A549 (cell line): ENCODE measurements at regions not wholly inside any gene's neighbourhood (a gene's known extent, or its start where the extent isn't known, plus 50 kb on each side); places are given as distances from the start of the nearest gene placed in this dataset.

ENCODE experiments used
- ATAC-seq, 2 experiments: fragments of 200-7000 bp in 1 of 2; fragments of >200 bp in 1 of 2; cut with Nextera tagmentation in 1 of 2; cut with Tn5 transposase in 1 of 2; 3 replicates each; pipeline versions ENCODE4 v1.8.0 to v1.9.1; 2018 to 2020; ENCODE audit warnings: mild to moderate bottlenecking in 1 of 2, moderate library complexity in 1 of 2
- CTCF ChIA-PET: fragments of 300-600 bp; sonication (Branson Sonifier 250); formaldehyde crosslinking; extraction: SDS; loops from one replicate; lab custom pipeline; 2021; ENCODE audit warnings: antibody characterized with exemption, inconsistent platforms; lab: Yijun Ruan, JAX
- POLR2A ChIA-PET: fragments of 350-600 bp; formaldehyde crosslinking; extraction: SDS; loops from one replicate; lab custom pipeline; 2021; ENCODE audit warnings: antibody characterized with exemption, inconsistent platforms; lab: Yijun Ruan, JAX
- DNase-seq, 2 experiments: peaks; one replicate each; pipeline versions ENCODE4 v3.0.0 to v3.0.0-alpha.2; 2011 to 2016; ENCODE audit warnings: low read depth in 1 of 2, low spot score in 1 of 2
- FAIRE-seq: peaks from 2 replicates; lab custom pipeline; 2011; peaks lifted over from hg19 to GRCh38; lab: Jason Lieb, UNC
- H3K27ac ChIP-seq, 2 experiments: fragments of >200 bp; sonication (Bioruptor Twin); formaldehyde crosslinking; 3 replicates each; pipeline ENCODE4 v1.5.1; 2016 to 2017
- H3K4me1 ChIP-seq: fragments of >200 bp; sonication (Bioruptor Twin); formaldehyde crosslinking; 3 replicates; pipeline ENCODE4 v1.6.1; 2016
- H3K4me2 ChIP-seq: fragments of >200 bp; sonication (Bioruptor Twin); formaldehyde crosslinking; 3 replicates; pipeline ENCODE4 v1.6.1; 2016
- H3K4me3 ChIP-seq: fragments of >200 bp; sonication (Bioruptor Twin); formaldehyde crosslinking; 3 replicates; pipeline ENCODE4 v1.5.1; 2016
- H3K9me3 ChIP-seq: fragments of >200 bp; sonication (Bioruptor Twin); formaldehyde crosslinking; 3 replicates; pipeline ENCODE4 v1.6.1; 2016
- BCL3 ChIP-seq: fragments of >200 bp; sonication (Bioruptor Twin); formaldehyde crosslinking; IDR thresholded peaks from 3 replicates; pipeline ENCODE4 v1.6.1; 2016
- CHD4 ChIP-seq: fragments of 200-600 bp; sonication (generic); IDR thresholded peaks from 2 replicates; pipeline ENCODE4 v1.6.1; 2016; ENCODE audit warnings: antibody characterized with exemption, mild to moderate bottlenecking, borderline replicate concordance
- CTCF ChIP-seq: fragments of >200 bp; sonication (Bioruptor Twin); formaldehyde crosslinking; IDR thresholded peaks from 3 replicates; pipeline ENCODE4 v1.5.1; 2016
- FOSL2 ChIP-seq, 2 experiments: fragments of 450-650 bp in 1 of 2; fragments of >200 bp in 1 of 2; sonication (Bioruptor Twin) in 1 of 2; formaldehyde crosslinking; IDR thresholded peaks; 2 replicates each; pipeline versions ENCODE4 v1.5.0 to v1.6.1; 2016 to 2020; ENCODE audit warnings: mild to moderate bottlenecking in 1 of 2, moderate library complexity in 1 of 2
- HDAC2 ChIP-seq: fragments of 200-600 bp; sonication (generic); IDR thresholded peaks from 2 replicates; pipeline ENCODE4 v1.6.1; 2016
- HOXB13 ChIP-seq: fragments of 250-450 bp; sonication (Bioruptor Pico); IDR thresholded peaks from 2 replicates; pipeline ENCODE4 v1.5.0; 2020; ENCODE audit warnings: low read depth, mild to moderate bottlenecking, moderate library complexity
- KDM1A ChIP-seq: fragments of 200-600 bp; sonication (generic); IDR thresholded peaks from 2 replicates; pipeline ENCODE4 v1.6.1; 2016; ENCODE audit warnings: low read depth, mild to moderate bottlenecking
- MYC ChIP-seq: IDR thresholded peaks from 2 replicates; pipeline ENCODE4 v1.6.1; 2012; ENCODE audit warnings: mild to moderate bottlenecking, inconsistent platforms, low read length, improper control_type of control experiment, borderline replicate concordance
- NFE2L2 ChIP-seq: fragments of 150-350 bp; conservative IDR thresholded peaks from 2 replicates; pipeline ENCODE4 v1.6.1; 2014; ENCODE audit warnings: low read length
- NR3C1 ChIP-seq: fragments of >200 bp; sonication (Bioruptor Twin); formaldehyde crosslinking; IDR thresholded peaks from 3 replicates; pipeline ENCODE4 v1.6.1; 2017
- POLR2A ChIP-seq: IDR thresholded peaks from 2 replicates; pipeline ENCODE4 v1.6.1; 2012; ENCODE audit warnings: mild to moderate bottlenecking, low read length
- RARB ChIP-seq: fragments of 250-450 bp; sonication (Bioruptor Pico); IDR thresholded peaks from 2 replicates; pipeline ENCODE4 v1.8.0; 2021; ENCODE audit warnings: mild to moderate bottlenecking, moderate library complexity
- RNF2 ChIP-seq: fragments of 200-600 bp; sonication (generic); IDR thresholded peaks from 2 replicates; pipeline ENCODE4 v1.6.1; 2016; ENCODE audit warnings: low read depth, mild to moderate bottlenecking, antibody characterized with exemption, moderate library complexity, borderline replicate concordance
- ZFP36 ChIP-seq: fragments of 450-650 bp; IDR thresholded peaks from 2 replicates; pipeline ENCODE4 v1.6.1; 2014; ENCODE audit warnings: borderline replicate concordance; ENCODE audit not compliant: partially characterized antibody
- ZNF302 ChIP-seq: fragments of 250-450 bp; sonication (Bioruptor Pico); IDR thresholded peaks from 2 replicates; pipeline ENCODE4 v1.9.0; 2021; ENCODE audit warnings: inconsistent platforms, mild to moderate bottlenecking, moderate library complexity
- WGBS: methylation state at CpG from one replicate; pipeline ENCODE4 v1.1.6; 2017; ENCODE audit errors: missing lambda C conversion rate; 5-methylcytosine and 5-hydroxymethylcytosine counted together
- TF ChIP-seq, protein P1 (sequence below): fragments of 150-350 bp; IDR thresholded peaks from 2 replicates; pipeline ENCODE4 v1.6.1; 2014; ENCODE audit warnings: low read depth, mild to moderate bottlenecking, low read length
- TF ChIP-seq, protein P2 (sequence below): fragments of 450-650 bp; IDR thresholded peaks from 2 replicates; pipeline ENCODE4 v1.6.1; 2014; ENCODE audit warnings: antibody characterized with exemption
- TF ChIP-seq, protein P3 (sequence below): fragments of 250-450 bp; sonication (Bioruptor Pico); IDR thresholded peaks from 2 replicates; pipeline ENCODE4 v1.5.0; 2020; ENCODE audit warnings: low read depth, mild to moderate bottlenecking, moderate library complexity
- TF ChIP-seq, protein P4 (sequence below): IDR thresholded peaks from 2 replicates; pipeline ENCODE4 v1.6.1; 2012

GRCh38 chr13:26964278-26965250 is 204.0 kb upstream of the GPR12 start:
- H3K27ac ChIP-seq: no peak overlapping the region
- POLR2A ChIA-PET: no interaction called here
- no peak for DNase-seq
- TF ChIP-seq NR3C1: no peak
- TF ChIP-seq, protein P1, sequence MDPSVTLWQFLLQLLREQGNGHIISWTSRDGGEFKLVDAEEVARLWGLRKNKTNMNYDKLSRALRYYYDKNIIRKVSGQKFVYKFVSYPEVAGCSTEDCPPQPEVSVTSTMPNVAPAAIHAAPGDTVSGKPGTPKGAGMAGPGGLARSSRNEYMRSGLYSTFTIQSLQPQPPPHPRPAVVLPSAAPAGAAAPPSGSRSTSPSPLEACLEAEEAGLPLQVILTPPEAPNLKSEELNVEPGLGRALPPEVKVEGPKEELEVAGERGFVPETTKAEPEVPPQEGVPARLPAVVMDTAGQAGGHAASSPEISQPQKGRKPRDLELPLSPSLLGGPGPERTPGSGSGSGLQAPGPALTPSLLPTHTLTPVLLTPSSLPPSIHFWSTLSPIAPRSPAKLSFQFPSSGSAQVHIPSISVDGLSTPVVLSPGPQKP: no peak
- TF ChIP-seq HOXB13 (CRISPR knock-in tag): no peak
- no peak for TF ChIP-seq NFE2L2
- no peak for TF ChIP-seq CHD4
- TF ChIP-seq, protein P2, sequence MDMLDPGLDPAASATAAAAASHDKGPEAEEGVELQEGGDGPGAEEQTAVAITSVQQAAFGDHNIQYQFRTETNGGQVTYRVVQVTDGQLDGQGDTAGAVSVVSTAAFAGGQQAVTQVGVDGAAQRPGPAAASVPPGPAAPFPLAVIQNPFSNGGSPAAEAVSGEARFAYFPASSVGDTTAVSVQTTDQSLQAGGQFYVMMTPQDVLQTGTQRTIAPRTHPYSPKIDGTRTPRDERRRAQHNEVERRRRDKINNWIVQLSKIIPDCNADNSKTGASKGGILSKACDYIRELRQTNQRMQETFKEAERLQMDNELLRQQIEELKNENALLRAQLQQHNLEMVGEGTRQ: no peak
- no peak for TF ChIP-seq ZNF302 (CRISPR knock-in tag)
- TF ChIP-seq RARB (CRISPR knock-in tag): no peak
- TF ChIP-seq MYC: no peak
- TF ChIP-seq, all 56 proteins: peak for 0
- 74% methylated on average over 15 of the region's 16 CpGs for WGBS
- no peak overlapping the region for H3K4me3 ChIP-seq
- H3K4me1 ChIP-seq: peaks cover 9% of the 10 kb centered on the region
- no peak; a peak in 1 of 6 replicates for ATAC-seq
- no peak overlapping the region for H3K4me2 ChIP-seq
- FAIRE-seq: no peak
- no peaks in the 10 kb centered on the region for H3K9me3 ChIP-seq
- CTCF ChIA-PET: interaction anchor here (0.8 to 4.3 kb wide), 7 partner anchors 18 to 862 kb away, joined by 3 to 17 read pairs (median 5); no protein-coding TSS in a partner anchor

GRCh38 chr13:26962671-26963070 is 202.1 kb upstream of the GPR12 start:
- WGBS: 100% methylated on average over 1 of the region's 2 CpGs
- no peaks in the 10 kb centered on the region for H3K4me1 ChIP-seq
- TF ChIP-seq KDM1A: no peak
- H3K4me2 ChIP-seq: no peak overlapping the region
- no peak overlapping the region for H3K4me3 ChIP-seq
- ChIA-PET CTCF (interaction anchor here (1.8 to 4.0 kb wide), 2 partner anchors 399 to 864 kb away, joined by 4 to 11 read pairs; no protein-coding TSS in a partner anchor), POLR2A (no interaction called here)
- no peaks in the 10 kb centered on the region for H3K9me3 ChIP-seq
- DNase-seq (no peak), FAIRE-seq (no peak), ATAC-seq (no peak)
- no peak overlapping the region for H3K27ac ChIP-seq

DNA sequence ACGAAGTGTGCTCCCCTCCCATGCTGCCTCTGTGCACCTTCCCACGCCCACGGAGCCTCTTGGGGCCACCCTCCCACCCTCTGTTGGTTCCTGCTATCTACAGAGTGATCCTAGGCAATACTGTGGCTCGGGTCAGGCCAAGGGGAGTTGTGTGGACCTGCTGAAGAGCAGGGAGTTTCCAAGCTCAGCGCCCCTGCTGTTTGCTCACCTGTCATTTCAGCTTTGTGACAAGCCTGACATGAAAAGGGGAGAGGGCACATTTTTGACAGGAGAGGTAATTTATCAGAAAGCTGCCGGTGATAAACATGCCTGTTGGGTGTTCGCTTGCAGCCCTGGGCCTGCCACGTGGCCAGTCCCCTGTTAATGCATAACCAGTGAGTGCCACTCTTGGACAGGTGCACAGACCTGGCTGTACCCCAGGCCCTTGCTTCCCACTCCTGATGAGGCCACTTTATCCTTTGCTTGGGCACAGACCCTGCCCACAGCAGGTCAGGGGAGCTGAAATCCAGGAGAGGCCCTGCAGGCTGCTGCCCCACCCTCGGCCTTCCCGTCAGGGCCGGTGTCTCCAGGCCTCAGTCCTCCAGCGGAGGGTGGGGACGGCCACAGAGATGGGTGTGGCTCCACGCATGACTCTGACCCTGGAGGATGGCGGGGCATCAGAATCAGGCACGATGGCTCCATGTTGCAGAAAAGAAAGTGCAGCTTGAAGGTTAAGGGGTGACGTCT is 201.5 kb upstream of the GPR12 start:
- WGBS: 68% methylated on average over 14 of the region's 17 CpGs
- FAIRE-seq: no peak
- POLR2A ChIA-PET: interaction anchor here (0.6 kb wide), 1 partner anchor 9 kb away, joined by 3 read pairs; no protein-coding TSS in a partner anchor
- H3K4me2 ChIP-seq: no peak overlapping the region
- H3K27ac ChIP-seq: no peak overlapping the region
- CTCF ChIA-PET: interaction anchor here (4.0 kb wide), 1 partner anchor 400 kb away, joined by 11 read pairs; no protein-coding TSS in a partner anchor
- TF ChIP-seq RNF2: no peak
- TF ChIP-seq BCL3: no peak
- TF ChIP-seq CTCF: no peak
- TF ChIP-seq HDAC2: no peak
- TF ChIP-seq, protein P3, sequence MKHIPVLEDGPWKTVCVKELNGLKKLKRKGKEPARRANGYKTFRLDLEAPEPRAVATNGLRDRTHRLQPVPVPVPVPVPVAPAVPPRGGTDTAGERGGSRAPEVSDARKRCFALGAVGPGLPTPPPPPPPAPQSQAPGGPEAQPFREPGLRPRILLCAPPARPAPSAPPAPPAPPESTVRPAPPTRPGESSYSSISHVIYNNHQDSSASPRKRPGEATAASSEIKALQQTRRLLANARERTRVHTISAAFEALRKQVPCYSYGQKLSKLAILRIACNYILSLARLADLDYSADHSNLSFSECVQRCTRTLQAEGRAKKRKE (CRISPR knock-in tag): no peak
- TF ChIP-seq FOSL2 (IDR thresholded peaks at IDR 0.05): no peak
- TF ChIP-seq FOSL2 (CRISPR knock-in tag; IDR thresholded peaks at IDR 0.05): no peak
- no peak for TF ChIP-seq ZFP36
- no peak for TF ChIP-seq POLR2A
- TF ChIP-seq, protein P4, sequence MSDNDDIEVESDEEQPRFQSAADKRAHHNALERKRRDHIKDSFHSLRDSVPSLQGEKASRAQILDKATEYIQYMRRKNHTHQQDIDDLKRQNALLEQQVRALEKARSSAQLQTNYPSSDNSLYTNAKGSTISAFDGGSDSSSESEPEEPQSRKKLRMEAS: no peak
- H3K4me1 ChIP-seq: no peaks in the 10 kb centered on the region
- no peak overlapping the region for H3K4me3 ChIP-seq
- ATAC-seq: no peak
- DNase-seq: no peak
- no peaks in the 10 kb centered on the region for H3K9me3 ChIP-seq
